Pancreas (tissue), 10 donors: ENCODE measurements at regions not wholly inside any gene's neighbourhood (a gene's known extent, or its start where the extent isn't known, plus 50 kb on each side); places are given as distances from the start of the nearest gene placed in this dataset.
"Not testable (repeated sequence)": the region's sequence is repeated elsewhere in the genome, so short reads cannot be mapped to it uniquely, and the experiment has no call there.

Experiments
- ATAC-seq, 4 donors: fragments of 200-7000 bp; cut with Tn5 transposase; one replicate each; pipeline versions ENCODE4 v1.8.0 to v1.9.1; 2020; ENCODE audit warnings: mild to moderate bottlenecking in 4 of 4, moderate library complexity in 4 of 4
- DNase-seq, 6 donors: peaks; one replicate each; pipeline ENCODE4 v3.0.0-alpha.2; 2020
- FAIRE-seq: peaks from 2 replicates; lab custom pipeline; 2012; peaks lifted over from hg19 to GRCh38; lab: Jason Lieb, UNC
- H3K27ac ChIP-seq, 4 donors: fragments of 200-600 bp; sonication (generic); 1 replicate in 3 of 4; 2 replicates in 1 of 4; pipeline versions ENCODE4 v1.5.0 to v1.8.0; 2020
- H3K27me3 ChIP-seq, 4 donors: fragments of 200-600 bp; one replicate each; pipeline ENCODE4 v1.8.0; 2021
- H3K36me3 ChIP-seq, 3 donors: fragments of 200-600 bp; sonication (generic) in 1 of 3; one replicate each; pipeline versions ENCODE4 v1.5.0 to v1.8.0; 2020 to 2021
- H3K4me1 ChIP-seq, 3 donors: fragments of 200-600 bp; one replicate each; pipeline ENCODE4 v1.8.0; 2021
- H3K4me3 ChIP-seq, 4 donors: fragments of 200-600 bp; sonication (generic) in 2 of 4; one replicate each; pipeline versions ENCODE4 v1.5.0 to v1.8.0; 2020 to 2021
- H3K9me3 ChIP-seq, 4 donors: fragments of 200-600 bp; one replicate each; pipeline ENCODE4 v1.8.0; 2021
- WGBS, 2 donors: extraction: QIAGEN DNeasy Blood & Tissue Kit; methylation state at CpG; one replicate each; pipeline ENCODE4 v1.1.7; 2013; 5-methylcytosine and 5-hydroxymethylcytosine counted together
- intact Hi-C, 3 donors: fragments of 100-400 bp; cut with DNase I; formaldehyde crosslinking; loops; one replicate each; pipeline versions ENCODE4 v1.11.1 to v1.14.2; 2022
- TF ChIP-seq, protein P1 (sequence below), 4 donors: fragments of 200-600 bp; sonication (generic) in 3 of 4; IDR thresholded peaks; one replicate each; pipeline versions ENCODE4 v1.5.0 to v1.8.0; 2021; ENCODE audit warnings: antibody characterized with exemption in 4 of 4
- donor health status: healthy with polysubstance abuse.
- donor health status: DM: no; HTN: no; CAD: no; lungs with moderate emphysema.
- donor health status: DM: no; HTN: no; CAD: no.
- donor health status: control.
- donor health status: control.
- donor health status: Bipolar disorder and iron deficiency.
- donor health status: DM: yes; HTN: yes; CAD: no.
- donor health status: DM: no; HTN: no; CAD: no.
- donor health status: DM: no; HTN: no; CAD: no.
- donor health status: DM: yes; HTN: yes; CAD: no.

DNA sequence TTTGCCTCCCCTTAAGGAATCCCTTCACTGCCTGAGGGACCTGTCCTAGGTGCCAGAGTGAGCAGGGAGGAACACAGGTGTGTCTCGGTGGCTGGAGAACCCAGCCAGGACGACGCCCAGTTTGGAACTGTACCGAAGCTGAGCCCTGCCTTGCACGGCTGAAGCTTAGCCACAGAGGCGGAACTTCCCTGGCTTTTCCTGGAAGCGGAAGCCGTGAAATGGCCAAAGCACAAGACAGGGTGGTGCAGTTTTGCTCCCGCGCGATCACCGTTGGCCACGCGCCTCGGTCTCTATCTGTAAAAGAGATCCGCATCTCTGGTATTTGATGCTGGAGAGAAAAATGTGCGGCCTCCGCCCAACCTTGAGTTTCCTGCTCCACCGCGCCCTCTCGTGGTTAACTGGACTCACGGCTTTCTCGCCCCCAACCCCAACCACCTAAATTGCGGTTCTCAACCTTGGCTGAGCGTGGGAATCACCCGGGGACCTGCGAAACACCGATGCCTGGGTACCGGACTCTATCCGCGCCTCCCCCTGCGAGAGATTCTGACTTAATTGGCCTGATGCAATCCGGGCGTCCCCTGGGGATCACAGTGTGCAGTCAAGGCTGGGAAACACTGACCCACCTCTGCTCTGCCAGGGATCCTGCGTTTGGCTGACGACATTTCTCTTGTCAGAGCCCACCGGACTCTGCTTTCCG, 70.7 kb upstream of the ABHD2 start:
- Histone ChIP-seq H3K4me3 (peak overlapping the region in 1 of 4 donors; percentile 10), H3K36me3 (no peaks in the 10 kb centered on the region), H3K4me1 (no peaks in the 10 kb centered on the region), H3K27me3 (peaks cover 0 to 8% (median 0%) of the 10 kb centered on the region in 4 donors), H3K9me3 (no peaks in the 10 kb centered on the region), H3K27ac (no peak overlapping the region)
- DNase-seq (peak; percentile 44 to 90 (median 66)), ATAC-seq (peak; percentile 63 to 91 (median 82)), FAIRE-seq (no peak)
- TF ChIP-seq, protein P1, sequence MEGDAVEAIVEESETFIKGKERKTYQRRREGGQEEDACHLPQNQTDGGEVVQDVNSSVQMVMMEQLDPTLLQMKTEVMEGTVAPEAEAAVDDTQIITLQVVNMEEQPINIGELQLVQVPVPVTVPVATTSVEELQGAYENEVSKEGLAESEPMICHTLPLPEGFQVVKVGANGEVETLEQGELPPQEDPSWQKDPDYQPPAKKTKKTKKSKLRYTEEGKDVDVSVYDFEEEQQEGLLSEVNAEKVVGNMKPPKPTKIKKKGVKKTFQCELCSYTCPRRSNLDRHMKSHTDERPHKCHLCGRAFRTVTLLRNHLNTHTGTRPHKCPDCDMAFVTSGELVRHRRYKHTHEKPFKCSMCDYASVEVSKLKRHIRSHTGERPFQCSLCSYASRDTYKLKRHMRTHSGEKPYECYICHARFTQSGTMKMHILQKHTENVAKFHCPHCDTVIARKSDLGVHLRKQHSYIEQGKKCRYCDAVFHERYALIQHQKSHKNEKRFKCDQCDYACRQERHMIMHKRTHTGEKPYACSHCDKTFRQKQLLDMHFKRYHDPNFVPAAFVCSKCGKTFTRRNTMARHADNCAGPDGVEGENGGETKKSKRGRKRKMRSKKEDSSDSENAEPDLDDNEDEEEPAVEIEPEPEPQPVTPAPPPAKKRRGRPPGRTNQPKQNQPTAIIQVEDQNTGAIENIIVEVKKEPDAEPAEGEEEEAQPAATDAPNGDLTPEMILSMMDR (IDR thresholded peaks at IDR 0.05) = peak; percentile 31 to 73 (median 50)
- intact Hi-C loops = loop anchor here in 2 of 3 donors (5.0 to 10.0 kb wide), 2 partner anchors 113 to 115 kb away; no protein-coding TSS in a partner anchor
- WGBS, 2 donors = 3 to 4% methylated on average over 38 of the region's 38 CpGs

DNA sequence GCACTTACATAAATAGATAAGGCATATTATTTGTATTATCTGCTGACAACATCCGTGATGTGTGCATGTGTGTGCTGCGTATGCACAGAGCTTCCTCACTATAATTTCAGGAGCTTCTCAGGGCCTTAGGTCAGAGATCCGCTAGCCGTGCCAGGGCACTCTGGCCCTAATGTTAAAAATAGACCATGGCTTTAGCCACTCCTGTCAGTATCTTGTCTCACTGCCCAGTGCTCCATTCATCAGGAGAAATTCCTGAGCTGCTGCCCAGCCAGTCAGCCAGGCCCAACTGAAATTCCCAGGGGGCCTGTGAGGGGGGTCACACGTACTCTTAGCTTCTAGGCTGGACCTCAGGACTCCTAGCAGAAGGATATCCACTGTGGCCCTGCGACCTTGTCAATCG, 70.0 kb upstream of the ABHD2 start:
- H3K36me3 ChIP-seq = no peaks in the 10 kb centered on the region
- no peak for FAIRE-seq
- H3K27me3 ChIP-seq = peaks cover 0 to 8% (median 0%) of the 10 kb centered on the region in 4 donors
- TF ChIP-seq, protein P1 (IDR thresholded peaks at IDR 0.05) = no peak
- no peaks in the 10 kb centered on the region for H3K9me3 ChIP-seq
- no peak overlapping the region for H3K4me3 ChIP-seq
- intact Hi-C loops = loop anchor here in 2 of 3 donors (5.0 to 10.0 kb wide), 2 partner anchors 113 to 116 kb away; no protein-coding TSS in a partner anchor
- H3K4me1 ChIP-seq = no peaks in the 10 kb centered on the region
- peak in 2 of 4 donors; percentile 45 to 57 for ATAC-seq
- WGBS, 2 donors = 43 to 54% methylated on average over 7 of the region's 7 CpGs
- H3K27ac ChIP-seq = no peak overlapping the region
- peak in 1 of 6 donors; percentile 7 for DNase-seq

DNA sequence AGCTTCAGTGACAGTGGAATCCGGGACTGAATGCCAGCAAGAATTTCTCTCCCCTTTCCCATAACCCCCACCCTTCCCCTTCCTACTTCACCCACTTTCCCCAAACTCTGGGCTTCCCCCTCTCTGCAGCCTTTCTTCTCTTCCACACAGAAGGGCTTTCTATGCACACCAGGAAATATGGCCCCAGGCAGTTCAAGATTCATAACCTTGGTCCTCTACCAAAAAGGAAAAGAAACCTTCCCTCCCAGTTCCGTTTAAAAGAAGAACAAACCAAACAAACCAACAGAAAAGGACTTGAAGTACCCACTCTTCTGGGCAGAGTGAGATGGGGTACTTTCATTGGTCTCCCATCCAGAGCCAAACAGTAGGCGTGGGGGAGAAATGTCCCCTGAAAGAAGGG, 68.8 kb upstream of the ABHD2 start:
- TF ChIP-seq, protein P1 (IDR thresholded peaks at IDR 0.05) = no peak
- no peak for DNase-seq
- 38 to 49% methylated on average over 3 of the region's 3 CpGs for WGBS, 2 donors
- intact Hi-C loops = loop anchor here in 2 of 3 donors (5.0 to 10.0 kb wide), 2 partner anchors 115 to 117 kb away; no protein-coding TSS in a partner anchor
- no peaks in the 10 kb centered on the region for H3K36me3 ChIP-seq
- no peak for FAIRE-seq
- no peaks in the 10 kb centered on the region for H3K4me1 ChIP-seq
- H3K27ac ChIP-seq = no peak overlapping the region
- no peaks in the 10 kb centered on the region for H3K9me3 ChIP-seq
- H3K4me3 ChIP-seq = no peak overlapping the region
- H3K27me3 ChIP-seq = peaks cover 0 to 8% (median 0%) of the 10 kb centered on the region in 4 donors
- no peak for ATAC-seq

DNA sequence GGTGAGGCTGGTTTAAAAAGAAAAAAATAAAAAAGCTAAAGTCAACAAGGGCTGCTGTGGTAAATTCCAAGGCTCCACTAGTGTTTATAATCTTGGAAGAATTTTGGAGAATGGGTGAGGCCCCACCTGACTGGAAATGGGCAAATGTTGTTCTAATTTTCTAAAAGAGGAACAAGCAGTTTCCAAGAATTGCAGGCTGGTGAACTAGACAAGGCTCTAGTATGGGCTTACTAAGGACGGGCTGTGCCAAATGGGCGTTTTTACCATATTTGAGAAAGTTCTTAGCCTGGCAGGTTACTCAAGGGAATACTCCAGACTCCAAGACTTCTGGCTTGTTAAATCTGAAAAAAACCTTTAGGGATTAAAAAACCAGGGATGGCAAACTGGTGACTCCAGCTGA, 67.0 kb upstream of the ABHD2 start:
- 52 to 71% methylated on average over 2 of the region's 2 CpGs for WGBS, 2 donors
- Histone ChIP-seq H3K27ac (no peak overlapping the region), H3K36me3 (no peaks in the 10 kb centered on the region), H3K9me3 (no peaks in the 10 kb centered on the region), H3K27me3 (no peaks in the 10 kb centered on the region), H3K4me3 (no peak overlapping the region), H3K4me1 (no peaks in the 10 kb centered on the region)
- FAIRE-seq = no peak
- intact Hi-C loops = no loop called here
- no peak for DNase-seq
- no peak for ATAC-seq
- TF ChIP-seq, protein P1 (IDR thresholded peaks at IDR 0.05) = no peak

DNA sequence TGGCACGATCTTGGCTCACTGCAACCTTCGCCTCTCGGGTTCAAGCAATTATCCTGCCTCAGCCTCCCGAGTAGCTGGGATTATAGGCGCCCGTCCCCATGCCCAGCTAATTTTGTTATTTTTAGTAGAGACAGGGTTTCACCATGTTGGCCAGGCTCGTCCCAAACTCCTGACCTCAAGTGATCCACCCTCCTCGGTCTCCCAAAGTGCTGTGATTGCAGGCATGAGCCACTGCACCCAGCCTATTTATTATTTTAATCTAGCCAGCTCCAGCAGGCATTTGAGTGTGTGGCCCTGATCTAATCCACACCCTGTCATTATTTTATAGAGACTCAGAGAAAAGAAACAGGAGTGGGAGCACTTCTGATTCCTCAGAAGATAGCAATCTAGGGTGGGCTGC, 66.4 kb upstream of the ABHD2 start:
- not testable (repeated sequence) for ATAC-seq

More for the DNA sequence above, 66.4 kb upstream of the ABHD2 start:
- H3K27me3 ChIP-seq, H3K4me1 ChIP-seq, DNase-seq, FAIRE-seq, H3K9me3 ChIP-seq, intact Hi-C loops, H3K4me3 ChIP-seq, H3K36me3 ChIP-seq, H3K27ac ChIP-seq: not testable (repeated sequence)
- WGBS, 2 donors = 69 to 73% methylated on average over 8 of the region's 8 CpGs
